Nucleus accumbens (tissue), 56 donors: ENCODE measurements at regions not wholly inside any gene's neighbourhood (a gene's known extent, or its start where the extent isn't known, plus 50 kb on each side); places are given as distances from the start of the nearest gene placed in this dataset.
"Not testable (repeated sequence)": the region's sequence is repeated elsewhere in the genome, so short reads cannot be mapped to it uniquely, and the experiment has no call there.

ENCODE experiments used
- DNase-seq, 56 donors: peaks; one replicate each; lab custom pipeline; 2025; lab: John Stamatoyannopoulos, UW

DNA sequence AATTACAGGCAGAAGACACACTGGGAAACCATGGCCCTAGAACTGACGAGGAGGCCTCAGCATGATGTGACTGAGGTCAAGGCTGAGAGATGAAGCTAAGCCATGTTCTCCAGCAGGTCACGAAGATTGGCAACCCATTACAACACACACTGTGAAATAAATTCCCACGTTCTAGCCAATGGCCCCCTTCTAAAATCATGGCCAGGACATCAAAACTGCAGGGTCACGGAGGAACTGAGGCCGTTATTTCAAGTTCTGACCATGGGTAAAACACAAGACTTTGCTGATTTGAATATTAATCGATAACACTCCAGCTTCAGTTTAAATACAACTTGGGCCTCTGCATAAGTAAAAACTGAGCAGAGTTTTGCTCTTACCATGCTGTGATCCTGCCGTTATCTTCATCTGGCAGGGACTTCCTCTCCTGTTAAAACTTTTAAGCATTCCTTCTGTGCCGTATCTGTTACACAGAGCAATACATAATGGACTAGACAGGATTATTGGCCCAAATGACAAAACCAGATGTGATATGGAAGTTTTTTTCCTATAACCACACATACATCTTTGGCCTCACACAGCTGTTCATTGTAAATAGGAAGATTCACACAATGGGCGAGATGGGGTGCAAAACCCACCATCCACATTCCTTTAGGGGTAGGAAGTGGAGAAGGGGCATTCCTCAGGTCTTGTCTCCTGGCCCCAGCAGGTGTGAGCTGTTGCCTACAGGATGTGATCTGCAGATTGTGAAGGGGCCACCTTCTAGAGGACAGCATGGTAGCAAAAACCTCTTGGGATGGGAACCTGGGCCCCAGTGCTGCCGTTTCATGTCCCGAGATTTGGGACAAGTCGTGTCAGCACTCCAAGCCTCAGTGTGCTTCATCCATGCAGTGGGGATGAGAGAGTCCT, 207.4 kb downstream of the OPA1 start:
- DNase-seq: no peak

DNA sequence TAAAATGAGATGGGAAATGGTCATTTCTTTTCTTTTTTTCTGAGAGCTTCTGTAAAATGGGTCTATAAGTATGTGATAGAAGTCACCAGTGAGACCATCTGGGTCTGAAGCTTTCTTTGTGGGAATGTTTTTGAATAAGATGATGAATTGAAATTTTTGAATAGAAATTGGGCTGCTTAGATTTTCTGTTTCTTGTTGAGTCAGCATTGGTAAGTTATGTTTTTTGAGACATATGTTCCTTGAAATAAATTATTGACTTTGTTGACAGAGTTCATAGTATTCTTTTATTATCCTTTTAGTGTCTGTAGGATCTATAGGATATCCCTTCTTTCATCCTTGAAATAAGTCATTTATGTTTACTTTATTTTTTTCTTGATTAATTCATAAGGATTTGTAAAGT, 208.1 kb downstream of the OPA1 start:
- no peak for DNase-seq

DNA sequence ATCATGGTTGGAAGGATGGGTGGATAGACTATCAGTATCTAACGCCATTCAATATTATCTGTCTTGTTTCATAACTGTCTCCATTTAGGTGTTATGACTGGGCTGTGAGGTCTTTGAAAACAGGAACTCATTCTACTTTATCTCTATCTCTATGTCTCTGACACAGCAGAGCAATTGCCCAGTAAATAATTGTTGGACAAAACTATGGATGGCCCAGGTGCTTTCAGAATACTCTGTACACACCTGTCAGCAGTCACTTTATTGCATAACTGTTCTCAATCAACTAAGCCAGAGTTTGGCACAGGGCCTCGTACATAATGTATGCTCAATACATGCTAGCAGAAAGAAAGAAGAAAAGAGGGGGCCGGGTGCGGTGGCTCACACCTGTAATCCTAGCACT, 210.3 kb downstream of the OPA1 start:
- DNase-seq: no peak

DNA sequence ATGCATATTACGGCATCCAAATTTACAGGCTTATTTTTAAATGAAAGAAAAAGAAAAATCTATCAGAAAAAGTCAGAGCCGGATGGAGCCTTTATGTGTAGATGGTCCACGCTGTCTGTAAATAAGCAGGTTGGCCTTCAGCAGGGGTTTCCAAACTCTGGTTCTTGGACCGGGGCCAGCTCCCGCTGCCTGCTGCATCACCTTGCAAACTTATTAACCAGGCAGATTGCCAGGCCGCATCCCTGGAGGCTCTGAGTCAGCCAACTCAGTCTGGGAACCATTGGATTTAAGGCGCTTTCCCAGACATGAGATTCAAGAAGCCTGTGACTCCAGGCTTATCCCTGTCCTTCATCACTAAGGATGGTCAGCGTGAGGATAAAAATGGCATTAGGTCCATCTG, 212.4 kb downstream of the OPA1 start:
- peak in 5 of 56 donors; percentile 1 to 18 (median 8) for DNase-seq

DNA sequence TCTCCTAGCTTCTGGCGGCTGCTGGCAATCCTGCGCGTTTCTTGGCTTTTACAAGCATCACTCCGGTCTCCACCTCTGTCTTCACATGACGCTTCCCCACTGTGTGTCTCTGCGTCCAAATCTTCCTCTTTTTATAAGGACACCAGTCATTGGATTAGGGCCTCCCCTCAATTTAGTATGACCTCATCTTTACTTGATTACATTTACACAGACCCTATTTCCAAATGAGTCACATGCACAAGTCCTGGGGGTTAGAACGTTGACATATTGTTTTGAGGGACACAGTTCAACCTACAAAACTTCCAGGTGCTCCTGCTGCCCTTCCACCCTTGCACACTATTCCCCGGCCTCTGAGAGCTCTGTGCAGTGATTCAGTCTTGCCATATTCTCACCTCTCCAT, 215.3 kb downstream of the OPA1 start:
- DNase-seq: no peak

DNA sequence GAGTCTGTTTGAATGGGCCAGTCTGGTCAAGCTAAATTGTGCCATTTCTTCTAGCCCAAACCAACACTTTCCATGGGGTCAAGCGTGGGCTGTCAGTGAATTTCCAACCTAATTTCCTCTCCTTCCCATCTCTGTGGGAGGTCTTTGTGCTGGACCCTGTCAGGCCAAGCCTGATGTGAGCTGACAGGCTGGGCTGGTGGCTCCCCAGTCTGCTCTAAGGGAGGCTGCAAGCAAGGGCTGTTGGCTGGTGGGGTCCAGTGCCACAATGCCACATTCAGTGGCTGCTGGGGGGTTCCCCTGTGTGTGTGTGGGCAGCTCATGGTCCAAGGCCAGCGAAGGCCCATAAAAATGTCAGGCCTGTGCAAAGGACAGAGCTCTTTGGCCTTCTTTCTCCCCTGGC, 216.1 kb downstream of the OPA1 start:
- DNase-seq: no peak

DNA sequence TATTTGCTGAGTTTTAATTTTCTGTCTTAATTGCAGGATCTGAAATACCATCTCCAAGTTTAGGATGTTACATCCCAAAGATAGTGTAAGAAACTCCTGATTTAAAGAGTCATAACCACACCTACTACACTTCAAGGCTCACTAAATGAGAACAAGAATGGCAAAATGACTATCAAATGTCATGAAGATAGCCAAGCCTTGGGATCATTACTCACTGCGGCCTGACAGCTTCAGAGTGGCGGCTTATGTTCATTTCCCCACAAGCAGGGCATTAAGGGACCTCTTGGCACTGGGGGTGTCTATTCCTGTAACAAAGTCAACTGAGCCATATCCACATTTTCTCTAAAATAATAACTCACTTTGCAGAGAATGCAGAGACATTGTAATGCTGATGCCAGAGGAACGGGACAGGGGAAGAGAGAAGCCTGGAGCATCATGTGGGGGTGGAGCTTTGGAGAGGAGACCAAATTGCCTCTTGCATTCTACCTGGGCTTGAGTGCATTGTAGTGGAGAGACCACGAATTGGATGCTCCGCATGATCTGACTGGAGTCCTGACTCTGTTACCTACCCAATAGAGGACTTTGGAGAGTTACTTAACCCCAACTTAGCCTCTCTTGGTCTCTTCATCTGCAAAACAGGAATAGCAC, 219.2 kb downstream of the OPA1 start:
- DNase-seq: no peak

DNA sequence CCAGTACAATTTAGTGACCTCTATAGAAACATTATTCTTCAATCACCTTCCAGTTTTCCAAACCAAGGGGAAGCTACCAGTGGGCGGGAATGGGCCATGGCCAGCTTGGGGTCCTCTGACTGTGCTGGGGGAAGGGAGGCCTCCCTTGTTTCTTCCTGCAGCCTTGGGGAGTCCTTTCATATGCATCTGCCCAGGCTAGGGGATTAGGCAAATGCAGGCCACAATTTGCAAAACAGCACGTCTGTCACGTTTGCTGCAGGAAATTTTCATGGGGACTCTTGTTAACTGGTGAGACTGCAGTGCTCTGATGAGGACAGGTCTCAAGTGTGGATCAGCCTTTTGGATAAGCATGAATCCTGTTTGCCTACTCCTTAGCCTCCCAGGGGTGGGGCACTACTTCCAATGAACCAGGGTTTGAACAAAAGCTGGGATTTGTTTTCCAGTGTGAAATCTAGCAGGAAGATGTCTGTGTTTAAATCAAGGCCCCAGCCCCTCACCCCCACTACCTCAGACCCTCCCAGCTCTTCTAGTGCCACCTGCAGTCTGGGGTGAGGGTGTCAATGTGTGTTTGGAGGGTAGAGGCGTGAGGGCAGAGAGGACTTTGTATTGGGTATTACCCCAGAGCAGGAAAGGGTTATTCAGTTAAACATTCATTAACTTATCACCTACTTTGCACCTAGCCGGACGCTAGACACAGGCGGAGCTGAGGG, 219.9 kb downstream of the OPA1 start:
- DNase-seq: no peak

DNA sequence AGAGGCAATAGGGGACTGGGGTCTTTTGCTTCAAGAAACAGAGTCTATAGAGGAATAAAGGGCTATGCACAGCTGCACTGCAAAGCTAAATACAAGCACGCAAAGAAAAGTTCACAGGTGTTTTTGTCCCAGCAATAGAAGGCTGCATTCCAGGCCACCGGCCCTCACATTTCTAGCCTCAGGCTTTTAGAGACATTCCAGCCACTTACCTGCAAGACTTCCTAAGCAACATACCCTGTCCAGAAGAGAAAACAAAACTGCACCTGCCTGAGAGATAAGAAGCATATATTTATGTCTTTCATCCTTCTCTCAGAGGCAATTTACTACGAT, 220.5 kb downstream of the OPA1 start:
- no peak for DNase-seq

DNA sequence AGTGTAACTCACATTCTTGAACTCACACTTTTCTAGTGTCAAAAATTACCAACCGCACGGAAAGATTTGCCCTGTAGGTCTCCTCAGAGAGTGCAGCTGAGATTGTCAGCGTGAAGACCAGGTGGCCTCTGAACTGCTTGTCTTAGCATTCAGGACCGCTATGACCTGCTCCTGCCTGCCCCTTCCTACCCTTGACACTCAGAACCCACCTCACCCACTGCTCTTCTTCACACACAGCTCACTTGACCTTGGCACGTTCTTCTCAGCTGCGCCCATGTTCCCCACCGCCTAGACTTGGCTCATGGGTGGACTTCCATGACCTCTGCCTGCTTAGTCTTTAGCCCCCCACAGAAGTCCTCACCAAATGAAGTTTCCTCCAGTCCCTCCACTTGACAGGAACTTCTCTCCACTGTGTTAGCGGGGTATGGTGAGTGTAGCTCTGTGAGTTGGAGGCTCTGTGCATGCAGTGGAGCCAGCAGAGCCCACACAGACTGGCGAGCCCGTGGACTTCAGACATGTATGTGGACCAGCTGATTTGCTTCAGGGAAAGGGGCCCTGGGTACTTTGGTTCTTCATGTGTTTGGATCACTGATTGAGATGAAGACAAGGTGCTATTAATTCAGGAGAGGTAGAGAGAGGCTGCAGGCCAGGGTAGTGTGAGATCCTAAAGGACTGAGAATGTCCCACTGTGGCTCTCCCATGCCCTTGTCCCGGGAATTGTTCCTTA, 221.3 kb downstream of the OPA1 start:
- DNase-seq: no peak

DNA sequence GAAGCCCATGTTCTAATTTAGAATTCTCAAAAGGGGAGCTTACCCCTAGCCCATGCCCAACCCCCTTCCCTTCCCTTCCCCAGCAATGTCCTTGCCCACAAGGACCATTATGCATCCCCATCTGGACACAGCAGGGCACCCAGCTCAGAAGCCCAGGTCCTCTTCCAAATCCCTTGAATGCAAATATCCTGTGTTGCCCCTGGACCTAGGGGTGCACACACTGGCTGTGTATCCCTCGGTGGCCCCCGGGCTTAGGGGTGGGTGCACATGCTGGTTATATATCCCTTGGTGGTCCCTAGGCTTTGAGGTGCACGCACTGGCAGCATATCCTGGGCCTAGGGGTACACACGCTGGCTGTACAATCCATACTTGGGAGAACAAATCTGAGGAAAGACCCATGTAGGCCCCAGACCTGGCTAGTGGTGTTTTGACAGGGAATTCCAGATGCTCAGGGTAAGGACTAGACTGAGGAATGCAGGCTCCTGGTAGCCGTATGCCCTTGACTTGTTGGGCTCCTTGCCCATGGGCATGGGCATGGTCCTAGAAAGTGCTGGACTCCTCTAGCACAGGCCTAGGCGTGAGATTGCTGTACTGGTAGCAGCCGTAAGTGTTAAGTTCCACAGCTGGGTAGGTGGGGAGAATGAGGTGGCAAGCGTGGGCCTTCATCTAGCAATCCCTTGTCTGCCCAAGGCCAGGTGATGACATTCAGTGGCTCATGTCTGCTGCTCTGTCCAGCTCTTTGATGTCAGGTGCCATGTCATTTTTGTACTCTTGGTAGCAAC, 222.4 kb downstream of the OPA1 start:
- DNase-seq: no peak

DNA sequence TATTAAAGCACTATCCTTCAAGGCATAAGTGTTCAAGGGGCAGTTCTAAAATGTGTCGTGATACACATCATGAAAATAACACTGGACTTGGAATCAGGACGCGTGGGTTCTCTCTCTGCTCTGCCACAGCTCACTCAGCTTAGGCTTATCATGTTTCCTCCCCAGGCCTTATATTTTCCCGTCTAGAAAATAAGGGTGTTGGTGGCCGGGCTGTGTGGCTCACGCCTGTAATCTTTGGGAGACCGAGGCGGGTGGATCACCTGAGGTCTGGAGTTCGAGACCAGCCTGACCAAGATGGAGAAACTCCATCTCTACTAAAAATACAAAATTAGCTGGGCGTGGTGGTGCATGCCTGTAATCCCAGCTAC, 223.0 kb downstream of the OPA1 start:
- DNase-seq: no peak

DNA sequence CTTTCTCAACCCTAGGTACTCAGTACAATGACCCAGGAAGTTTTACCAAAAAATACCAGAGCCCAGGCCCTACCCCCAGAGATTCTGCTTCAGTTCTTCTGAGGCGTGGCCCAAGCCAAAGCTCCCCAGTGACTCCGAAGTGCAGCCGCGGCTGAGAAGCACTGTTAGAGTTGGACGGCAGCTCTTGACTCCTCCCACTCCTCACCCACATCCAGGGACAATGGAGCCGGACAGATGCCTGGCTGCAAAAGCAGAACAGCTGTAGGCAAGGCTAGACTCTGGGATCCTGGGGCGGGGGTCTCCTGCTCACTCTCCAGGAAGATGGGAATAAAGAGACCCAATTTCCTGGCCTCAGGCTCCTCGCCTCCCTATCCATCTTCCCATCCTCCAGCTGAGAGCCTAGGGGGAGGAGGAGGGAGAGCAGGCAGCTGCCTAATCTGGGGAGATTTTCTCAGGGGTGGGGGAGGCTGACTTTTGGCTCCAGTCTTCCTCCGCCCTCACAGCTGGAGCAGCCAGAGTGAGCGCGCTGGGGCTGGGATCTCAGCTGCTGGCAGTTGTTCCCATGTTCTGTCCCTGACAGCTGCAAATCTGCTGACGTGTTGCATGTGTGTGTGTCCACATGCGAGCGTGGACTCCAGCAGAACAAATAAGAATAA, 223.8 kb downstream of the OPA1 start:
- DNase-seq: peak in 45 of 56 donors; percentile 7 to 76 (median 40)

DNA sequence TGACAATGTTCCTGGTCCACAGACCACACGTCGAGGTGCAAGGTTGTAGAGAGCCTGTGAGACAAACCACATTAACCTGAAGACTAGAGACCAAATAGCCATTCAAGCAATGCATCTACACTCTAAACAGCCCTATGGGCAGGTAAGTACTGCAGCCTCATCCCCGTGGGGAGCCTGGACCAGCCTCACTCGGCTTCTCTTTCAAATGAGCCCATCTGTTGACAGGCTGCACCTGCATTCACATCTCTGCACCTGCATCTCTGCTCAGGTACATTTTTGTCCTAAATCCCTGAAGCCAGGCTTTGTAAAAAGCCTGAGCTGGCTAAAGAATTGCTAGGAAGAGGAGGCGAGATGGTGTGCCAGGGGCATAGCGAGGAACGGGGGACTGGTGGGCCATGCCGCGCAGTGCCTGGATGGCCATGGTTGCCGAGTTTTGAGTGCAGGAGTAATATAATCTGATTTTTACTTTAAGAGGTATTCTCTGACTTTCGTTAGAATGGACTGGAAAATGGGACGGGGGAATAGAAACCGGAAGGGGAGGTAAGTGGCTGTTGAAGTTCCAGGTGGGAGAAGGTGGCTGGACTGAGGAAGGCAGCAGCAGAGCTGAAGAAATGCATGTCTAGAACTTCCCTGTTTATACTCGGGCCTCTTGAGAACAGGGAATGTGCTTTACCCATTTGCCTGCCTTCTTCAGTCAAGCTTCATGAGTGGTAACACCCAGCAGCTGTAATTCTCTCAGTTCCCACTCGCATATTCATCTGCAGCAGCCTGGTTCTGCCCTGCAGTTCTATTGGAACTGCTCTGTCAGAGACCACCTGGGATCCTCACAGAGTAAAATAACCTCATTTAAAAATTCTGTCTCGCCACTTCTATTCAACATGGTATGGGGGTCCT, 226.4 kb downstream of the OPA1 start:
- DNase-seq: no peak

DNA sequence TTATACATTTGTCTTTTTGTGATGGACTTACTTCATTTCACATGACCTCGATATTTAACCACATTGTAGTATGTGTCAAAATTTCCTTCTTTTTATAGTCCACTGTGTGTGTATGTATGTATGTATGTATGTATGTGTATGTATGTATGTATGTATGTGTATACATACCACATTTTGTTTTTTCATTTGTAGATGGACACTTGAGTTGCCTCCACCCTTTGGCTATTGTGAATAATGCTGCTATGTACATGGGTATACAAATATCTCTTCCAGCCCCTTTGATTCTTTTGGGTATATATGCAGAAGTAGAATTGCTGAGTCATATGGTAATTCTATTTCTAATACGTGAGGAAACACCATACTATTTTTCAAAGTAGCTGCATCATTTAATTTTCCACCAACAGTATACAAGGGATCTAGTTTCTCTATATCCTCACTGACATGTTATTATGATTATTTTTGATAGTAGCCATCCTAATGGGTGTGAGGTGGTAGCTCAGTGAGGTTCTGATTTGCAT, 228.2 kb downstream of the OPA1 start:
- no peak for DNase-seq

DNA sequence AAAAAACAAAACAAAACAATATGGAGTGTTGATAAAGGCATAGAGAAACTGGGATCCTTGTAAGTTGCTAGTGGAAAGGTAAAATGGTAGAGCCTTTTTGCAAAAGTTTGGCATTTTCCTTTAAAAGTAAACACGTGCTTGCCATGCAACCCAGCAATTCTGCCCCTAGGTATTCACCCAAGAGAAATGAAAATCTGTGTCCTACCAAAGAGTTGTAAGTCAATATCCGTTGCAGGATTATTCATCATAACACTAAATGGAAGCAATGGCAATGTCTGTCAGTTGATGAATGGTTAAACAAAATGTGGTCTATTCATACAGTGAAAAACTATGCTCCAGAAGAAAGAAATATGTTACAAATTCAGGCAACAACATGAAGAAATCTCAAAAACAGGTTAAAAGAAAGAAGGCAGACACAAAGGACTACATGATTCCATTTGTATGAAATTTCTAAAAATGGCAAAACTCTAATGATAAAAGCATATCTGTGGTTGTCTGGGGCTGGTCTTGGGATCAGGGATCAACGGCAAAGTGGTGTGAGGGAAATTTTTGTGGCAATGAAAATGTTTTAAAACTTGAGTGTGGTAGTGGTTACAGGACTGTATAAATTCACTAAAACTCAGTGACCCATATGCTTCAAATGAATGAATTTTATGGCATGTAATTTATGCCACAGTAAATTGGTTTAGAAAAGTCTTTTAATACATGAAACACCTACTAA, 229.6 kb downstream of the OPA1 start:
- DNase-seq: no peak

DNA sequence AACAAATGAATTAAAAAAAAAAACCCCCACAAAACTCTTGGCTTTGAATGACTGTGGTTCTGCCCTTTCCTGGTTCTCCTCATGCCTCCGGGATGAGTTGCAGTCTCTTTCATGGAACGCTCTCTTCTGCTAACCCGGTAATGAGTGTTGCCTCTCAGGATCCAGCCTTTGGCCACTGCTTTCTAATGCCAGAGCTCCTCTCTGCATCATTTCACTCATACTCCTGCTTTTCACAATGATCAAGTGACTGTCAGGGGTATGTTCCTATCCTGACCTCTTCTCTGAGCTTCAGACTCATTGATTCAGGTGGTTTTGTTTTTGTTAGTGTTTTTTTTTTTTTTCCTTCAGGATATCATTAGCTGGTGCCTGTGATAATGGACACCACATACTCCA, 230.2 kb downstream of the OPA1 start:
- DNase-seq: not testable (repeated sequence)

DNA sequence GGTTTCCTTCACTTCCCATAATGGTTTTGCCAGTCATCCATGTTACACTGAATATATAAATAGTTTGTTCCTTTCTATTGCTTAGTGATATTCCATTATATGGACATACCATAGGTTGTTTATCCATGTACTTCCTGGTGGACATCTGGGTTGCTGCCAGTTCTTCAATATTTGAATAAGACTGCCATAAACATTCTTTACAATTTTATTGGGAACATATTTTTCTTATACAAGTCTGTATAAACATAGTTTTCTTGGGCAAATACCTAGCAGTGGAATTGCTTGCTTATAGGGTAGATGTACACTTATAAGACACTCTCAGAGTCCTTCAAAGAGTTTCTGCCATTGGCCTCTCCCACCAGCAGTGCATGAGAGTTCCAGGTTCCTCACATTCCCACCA, 231.4 kb downstream of the OPA1 start:
- DNase-seq: no peak
